HG02970 (cell line): ENCODE measurements at regions not wholly inside any gene's neighbourhood (a gene's known extent, or its start where the extent isn't known, plus 50 kb on each side); places are given as distances from the start of the nearest gene placed in this dataset.
A peak's percentile ranks its signal among the peaks of the same experiment; 100 is the strongest.

ENCODE experiments used
- ATAC-seq: cut with Tn5 transposase; IDR thresholded peaks from one replicate; pipeline ENCODE4 v1.9.1; 2021; ENCODE audit warnings: mild to moderate bottlenecking, moderate library complexity, moderate number of reproducible peaks; ENCODE audit not compliant: unreplicated experiment, low FRiP score

- no peak for ATAC-seq
These were observed 323.3 kb upstream of the RSPO3 start for GRCh38 chr6:126795161-126795560.

DNA sequence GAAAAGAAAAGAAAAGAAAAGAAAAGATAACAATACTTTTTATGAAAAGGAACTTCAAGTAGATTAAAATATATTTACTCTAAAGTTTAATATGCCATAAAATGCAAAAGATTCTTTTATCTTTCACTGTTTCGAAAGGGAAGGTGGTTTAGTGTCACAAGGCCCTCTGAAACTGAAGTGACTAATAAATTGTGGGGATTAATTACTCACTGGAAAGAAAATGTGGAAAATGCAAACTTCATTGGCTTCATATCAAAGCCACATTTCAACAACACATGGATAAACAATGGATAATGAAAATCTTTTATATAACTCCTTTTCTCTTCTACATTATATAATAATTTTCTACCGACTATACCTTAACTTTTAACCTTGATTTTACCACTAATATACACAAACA is 320.5 kb upstream of the RSPO3 start:
- no peak for ATAC-seq

DNA sequence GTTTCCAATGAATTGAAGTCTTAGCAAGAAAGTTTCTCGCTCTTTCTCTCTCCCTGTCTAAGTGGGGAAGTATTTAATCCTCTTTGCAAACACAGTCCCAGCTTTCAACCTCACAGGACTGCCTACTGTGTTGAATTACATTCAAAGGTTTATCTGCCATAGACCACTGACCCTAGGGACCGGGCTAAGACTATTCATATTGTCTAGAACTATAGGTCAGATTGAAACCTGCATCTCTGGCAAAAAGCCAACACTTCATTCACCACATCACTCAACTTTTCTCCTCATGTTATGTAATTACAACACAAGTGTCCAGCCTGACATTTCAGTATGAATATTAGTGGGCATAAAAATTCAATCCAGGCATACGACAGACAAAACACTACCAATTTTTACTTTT is 314.7 kb upstream of the RSPO3 start:
- ATAC-seq, result no peak

DNA sequence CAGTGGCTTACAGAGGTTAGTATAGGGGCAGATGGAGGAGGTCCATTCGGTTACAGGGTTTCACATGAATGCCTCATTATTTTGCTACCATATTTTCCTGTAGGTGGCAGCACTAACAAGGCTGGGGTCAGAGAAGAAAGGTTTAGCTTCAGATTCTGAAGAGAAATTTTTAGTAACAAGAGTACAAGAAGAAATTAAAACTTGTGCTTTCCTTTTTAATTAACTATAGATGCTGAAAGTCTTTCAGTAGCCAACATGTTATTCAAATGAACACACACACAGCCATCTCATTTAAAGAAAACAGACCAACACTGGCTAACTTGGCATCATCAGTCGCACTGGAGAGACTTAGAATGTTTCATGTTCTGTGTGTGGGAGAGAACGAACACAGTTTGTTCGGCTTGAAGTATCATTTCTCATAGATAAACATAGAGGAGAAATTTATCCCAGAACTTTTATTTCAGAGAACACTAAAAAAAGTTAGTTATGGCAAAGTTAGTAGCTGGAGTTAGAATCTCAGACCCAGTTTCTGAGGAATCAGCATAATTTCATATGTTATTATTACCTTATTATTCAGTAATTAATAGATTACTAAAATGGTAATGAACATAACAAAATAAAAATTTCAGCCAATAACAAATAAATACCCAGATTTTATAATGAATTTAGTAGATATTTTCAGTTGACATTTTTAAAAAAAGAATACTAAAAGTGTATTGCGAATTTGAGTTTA is 314.0 kb upstream of the RSPO3 start:
- peak; percentile 78 for ATAC-seq

DNA sequence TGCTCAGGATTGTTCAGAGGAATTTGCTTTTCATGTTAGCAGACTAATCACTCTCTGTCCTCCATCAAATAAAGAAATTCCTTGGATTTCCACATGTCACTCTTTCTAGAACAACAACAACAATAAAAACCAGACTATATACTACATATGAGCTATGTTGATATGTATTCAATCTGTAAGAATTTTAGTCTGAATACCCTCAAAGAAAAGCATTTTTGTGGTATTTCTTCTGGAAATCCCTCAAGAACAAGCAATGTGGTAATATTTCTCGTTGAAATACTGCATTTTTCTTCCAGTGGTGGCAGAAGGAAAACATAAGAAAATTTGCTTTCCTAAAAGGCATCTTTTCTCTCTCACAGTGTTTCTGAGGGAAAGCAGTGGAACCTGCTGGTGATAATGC is 312.6 kb upstream of the RSPO3 start:
- no peak for ATAC-seq

- no peak for ATAC-seq
These were observed 310.6 kb upstream of the RSPO3 start for GRCh38 chr6:126807876-126808275.

DNA sequence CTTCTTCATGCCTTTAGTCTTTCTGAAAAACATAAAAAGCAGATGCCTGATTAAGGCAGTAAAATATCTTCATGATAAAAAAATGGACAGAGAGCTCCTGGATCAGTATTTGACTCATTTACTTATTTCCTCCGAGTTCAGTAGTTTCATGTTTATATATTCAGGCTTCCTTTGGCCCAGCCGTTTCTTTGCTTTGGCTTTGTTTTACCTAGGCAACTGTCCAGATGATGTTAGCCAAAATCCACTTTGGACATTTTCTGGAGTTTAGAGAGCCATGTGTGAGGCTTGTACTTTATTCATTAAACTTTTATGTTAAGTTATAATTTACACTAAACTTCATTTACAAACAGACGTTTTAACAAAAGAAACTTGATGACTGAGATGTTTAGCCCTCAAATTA is 307.1 kb upstream of the RSPO3 start:
- ATAC-seq, result no peak

GRCh38 chr6:126812010-126812409 is 306.5 kb upstream of the RSPO3 start:
- ATAC-seq, result no peak

DNA sequence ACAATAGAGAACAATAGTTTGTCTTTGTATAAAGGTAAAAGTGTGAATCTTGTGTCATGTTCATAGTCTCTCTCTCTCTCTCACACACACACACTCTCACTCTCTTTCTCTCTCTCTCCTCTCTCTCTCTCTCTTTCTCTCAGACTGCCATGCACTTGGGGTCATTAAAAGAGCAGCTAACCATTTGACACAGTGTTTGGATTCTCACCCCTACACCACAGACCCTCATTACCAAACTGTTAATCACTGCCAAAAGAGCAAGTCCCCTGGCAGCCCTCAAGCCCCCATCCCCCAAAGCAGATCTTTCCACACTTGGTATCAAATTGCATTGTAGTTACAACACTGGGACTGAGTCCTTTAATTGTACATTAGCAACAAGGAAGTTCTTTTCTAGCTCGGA is 305.8 kb upstream of the RSPO3 start:
- ATAC-seq, result no peak

DNA sequence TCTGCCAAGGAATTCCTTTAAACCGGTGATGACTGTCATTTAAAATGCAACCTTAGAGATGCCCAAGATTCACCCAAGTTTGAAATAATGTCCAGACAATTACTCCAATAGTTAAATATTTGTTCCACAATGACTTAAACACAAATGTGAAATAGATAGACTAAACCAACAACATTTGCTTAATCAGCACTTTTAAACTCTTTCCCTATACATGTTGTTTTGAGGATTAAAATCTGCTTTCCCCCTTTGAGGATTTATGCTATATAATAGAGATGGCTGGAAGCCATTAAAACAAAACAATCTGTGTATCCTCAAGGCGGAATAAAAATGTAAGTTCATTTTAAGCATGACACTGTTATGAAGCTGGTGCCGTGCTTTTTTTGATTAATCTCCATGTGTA is 297.8 kb upstream of the RSPO3 start:
- ATAC-seq, result no peak

GRCh38 chr6:126821706-126822105 is 296.8 kb upstream of the RSPO3 start:
- no peak for ATAC-seq

DNA sequence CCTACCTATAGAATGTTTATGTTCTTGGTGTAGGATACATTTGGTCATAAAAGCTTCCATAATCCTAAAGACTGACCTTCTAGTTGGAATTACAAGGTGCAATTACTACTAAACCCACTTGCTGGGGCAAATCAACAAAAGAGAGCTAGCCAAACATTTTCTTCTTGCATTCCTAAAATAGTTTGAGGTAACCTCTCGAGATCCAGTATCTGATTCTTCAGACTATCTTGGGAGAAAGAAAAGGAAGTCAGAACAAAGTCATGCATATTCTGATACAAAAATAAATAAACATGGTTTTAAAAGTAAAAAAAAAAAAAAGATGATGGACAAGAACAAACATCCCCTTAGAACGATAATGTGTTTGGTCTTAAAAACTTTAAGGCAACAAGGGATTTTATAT is 294.2 kb upstream of the RSPO3 start:
- ATAC-seq, result no peak

DNA sequence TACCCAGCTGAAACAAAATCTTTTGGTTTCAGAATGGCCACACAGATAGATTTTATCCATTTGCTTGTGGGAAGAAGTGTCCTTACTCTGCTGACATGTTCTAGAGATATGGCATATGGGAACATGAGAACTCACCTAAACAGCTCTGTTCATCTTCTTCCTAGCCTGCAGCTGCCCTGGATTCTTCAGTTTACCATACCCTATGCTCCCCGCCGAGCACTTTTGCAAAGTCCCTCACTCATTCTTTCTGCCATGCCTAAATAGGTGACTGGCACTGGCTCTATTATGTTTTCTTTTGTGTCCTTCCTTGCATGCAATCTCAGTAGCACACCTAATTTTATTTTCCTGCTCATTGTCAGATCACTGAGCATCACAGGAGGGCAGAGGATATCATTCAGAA is 293.7 kb upstream of the RSPO3 start:
- no peak for ATAC-seq

DNA sequence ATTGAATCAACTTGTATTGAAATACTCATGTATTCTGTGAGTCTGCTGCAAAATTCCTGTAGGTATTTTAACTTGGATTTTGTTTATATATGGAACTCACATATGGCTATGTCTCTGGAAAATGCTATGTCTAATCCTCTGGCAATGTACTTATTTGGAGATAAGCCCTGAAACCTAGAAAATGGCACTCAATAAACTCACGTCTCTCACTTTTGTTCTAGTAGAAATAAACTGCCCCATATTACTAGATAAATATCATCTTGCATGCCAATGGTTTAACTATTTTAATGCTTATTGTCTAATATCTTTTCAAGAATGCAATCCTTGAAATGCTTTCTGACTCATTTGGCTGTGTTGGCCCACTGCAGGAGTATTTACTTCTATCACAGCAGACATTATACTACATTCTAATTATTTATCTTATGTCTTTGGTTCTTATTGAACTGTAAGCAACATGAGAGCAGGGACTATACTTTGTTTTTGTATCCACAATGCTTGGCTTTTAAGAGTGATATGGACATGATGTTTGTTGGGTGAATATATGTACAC is 292.2 kb upstream of the RSPO3 start:
- ATAC-seq, result no peak

DNA sequence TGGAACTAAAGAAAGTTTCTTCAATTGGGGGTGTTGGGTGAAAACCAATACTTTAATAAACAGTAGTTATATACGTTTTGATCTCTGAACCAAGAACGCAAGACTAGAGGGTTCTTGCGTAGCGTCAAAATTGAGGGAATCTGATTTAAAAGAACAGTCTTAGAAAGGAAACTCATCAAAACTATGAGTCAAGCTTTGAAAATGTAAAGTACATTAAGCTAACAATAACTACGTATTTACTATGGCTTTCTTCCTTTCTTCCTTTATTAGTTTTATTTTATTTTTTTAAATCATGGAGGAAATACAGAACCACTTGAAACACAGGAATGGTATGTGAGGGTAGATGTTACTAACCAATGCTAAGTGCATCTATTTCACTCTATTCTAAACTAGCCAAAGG is 287.0 kb upstream of the RSPO3 start:
- ATAC-seq, result no peak

DNA sequence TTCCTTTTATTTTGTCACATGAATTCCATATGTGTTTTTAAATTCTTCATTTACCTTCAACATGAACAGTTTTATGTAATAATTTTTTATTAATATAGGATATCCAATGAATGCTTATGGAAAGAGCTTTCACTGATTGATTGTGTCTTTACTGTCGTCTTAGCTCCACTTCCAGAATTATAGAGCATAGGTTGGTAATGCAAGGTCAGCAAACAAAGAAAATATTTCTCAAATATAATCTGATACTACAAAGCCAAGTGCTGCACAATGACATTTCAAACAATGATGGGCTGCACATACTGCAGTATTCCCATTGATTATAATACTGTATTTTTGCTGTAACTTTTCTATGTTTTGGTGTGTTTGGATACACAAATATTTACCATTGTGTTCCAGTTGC is 275.7 kb upstream of the RSPO3 start:
- no peak for ATAC-seq

GRCh38 chr6:126848119-126848518 is 270.4 kb upstream of the RSPO3 start:
- no peak for ATAC-seq

DNA sequence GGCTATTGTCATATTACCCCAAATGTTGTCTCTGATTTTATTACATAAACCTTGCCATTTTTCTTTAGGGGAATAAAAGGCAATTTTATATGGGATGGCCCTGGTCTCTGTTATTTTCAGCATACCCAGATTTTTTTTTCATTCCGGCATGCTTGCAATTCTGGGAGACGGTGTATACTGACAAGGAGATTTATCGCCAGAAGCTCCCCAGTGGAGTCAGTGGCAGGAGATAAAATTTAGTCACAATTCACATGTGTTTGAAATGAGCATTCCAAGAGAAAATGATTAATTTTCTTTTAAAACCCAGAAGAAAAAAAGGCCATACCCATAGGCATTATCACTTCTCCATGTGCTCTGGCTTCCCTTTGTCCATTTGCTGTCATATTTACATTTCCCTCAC is 250.8 kb upstream of the RSPO3 start:
- ATAC-seq, result no peak

- ATAC-seq, result no peak
These were observed 245.1 kb upstream of the RSPO3 start for GRCh38 chr6:126873351-126873750.

GRCh38 chr6:126873791-126874190 is 244.7 kb upstream of the RSPO3 start:
- no peak for ATAC-seq

- no peak for ATAC-seq
These were observed 242.0 kb upstream of the RSPO3 start for GRCh38 chr6:126876446-126876845.

DNA sequence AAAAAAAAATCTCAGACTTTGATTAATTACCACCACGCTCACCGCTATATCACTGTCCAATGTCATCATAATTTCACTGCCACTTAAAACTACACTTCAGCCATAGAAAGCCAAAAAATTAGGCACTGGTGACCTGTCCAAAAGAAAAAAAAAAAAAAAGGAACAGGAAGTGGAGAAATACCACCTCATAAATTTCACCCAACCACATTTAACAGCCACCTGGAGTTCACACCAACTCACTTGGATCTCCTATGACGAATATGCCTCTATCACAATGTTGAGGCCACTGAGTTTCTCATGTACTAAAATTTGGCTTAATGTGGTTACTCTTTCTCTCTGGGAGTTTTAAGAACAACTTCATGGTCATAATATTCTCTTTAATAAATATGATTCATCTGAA is 237.5 kb upstream of the RSPO3 start:
- ATAC-seq, result no peak

DNA sequence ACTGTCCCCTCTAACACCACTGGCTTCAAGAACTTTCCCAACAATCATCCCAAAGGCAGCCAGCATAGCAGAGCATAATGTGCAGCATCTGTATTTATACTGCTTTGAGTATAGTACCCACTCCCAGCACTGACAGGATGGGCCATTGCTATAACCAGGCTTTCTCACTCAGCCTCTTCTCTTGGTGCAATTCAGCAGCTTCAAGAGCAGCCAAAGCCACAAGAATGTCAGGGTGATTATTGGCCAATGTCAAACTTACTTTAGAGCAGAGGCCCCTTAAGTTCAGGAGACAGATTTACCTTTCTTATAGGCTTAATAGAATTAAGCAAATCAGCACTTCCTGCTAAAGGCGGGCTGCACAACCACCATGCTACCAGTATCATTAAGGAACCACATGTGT is 232.4 kb upstream of the RSPO3 start:
- ATAC-seq, result no peak
